ENCODE measurements at regions not wholly inside any gene's neighbourhood (a gene's known extent, or its start where the extent isn't known, plus 50 kb on each side); places are given as distances from the start of the nearest gene placed in this dataset.
A peak's percentile ranks its signal among the peaks of the same experiment; 100 is the strongest.

DNA sequence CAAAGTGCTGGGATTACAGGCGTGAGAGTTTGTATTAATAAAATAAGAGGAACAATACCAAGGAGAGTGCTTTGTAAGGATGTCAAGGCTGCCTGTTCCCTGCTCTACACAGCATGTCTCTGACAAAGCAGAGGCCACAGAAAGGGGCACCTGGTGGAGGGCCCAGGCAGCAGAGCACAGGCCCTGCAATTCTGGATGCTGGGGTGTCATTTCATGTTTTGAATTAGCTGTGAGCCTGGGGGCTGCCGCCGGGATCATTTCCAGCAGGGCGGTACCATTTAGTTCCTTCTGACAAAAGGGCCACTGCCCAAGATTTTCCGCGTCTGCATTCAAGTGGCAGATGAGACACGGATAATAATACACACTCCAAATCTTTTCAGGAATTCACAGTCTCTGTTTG, 396.9 kb downstream of the GADD45G start:
- H3K4me1 ChIP-seq, result peaks cover 51% of the 10 kb centered on the region
- no peak overlapping the region for H3K4me3 ChIP-seq
- H3K9me3 ChIP-seq, result no peaks in the 10 kb centered on the region
- WGBS, result 37% methylated on average over 7 of the region's 7 CpGs
- TF ChIP-seq POLR2AphosphoS5 (IDR thresholded peaks at IDR 0.05), result no peak
- TF ChIP-seq POLR2A (IDR thresholded peaks at IDR 0.05), result no peak
- peak in 1 of 2 donors; percentile 35 for DNase-seq (ENCODE audit: low spot score in 2 of 2)
- no peaks in the 10 kb centered on the region for H3K27me3 ChIP-seq
- no peaks in the 10 kb centered on the region for H3K36me3 ChIP-seq
- no peak overlapping the region for H3K27ac ChIP-seq

DNA sequence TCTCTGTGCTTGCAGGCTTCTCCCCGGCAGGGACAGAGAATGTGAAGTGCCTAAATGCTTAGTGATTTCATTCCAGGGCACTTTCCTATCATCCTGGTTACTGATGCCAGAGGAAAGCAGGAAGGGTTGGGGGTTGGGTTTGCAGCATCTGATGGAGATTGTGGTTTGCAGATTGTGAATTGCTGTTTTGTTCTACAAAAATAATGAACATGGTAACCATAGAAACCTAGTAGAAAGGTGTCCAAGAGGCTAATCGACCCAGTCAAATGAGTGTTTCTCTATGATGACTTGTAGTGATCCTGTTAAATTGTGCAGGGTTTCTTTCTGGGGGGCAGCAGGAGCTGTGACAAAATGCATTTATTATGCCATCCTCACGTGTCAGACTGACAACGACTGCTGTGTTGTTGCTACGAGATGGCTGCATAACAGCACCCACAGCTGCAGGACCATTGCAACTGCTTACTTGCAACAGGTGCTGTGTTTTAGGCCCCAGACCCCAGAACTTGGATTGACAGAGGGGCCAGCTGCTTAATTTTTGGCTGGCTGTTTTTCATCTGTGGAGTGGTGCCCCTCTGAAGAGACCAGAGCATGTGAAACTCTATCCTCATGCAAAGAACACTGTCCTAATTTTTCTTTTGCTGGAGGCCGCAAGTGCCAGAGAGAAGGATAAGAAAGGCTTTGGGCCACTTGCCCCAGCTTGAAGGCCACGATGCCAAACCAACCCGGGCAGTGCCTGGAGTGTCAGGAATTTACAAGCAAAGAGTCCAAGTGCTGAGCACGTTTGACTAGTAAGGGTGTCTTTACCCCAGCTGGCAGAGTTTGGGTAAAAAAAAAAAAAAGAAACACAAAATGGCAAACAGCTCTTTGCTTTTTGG, 397.8 kb downstream of the GADD45G start:
- no peaks in the 10 kb centered on the region for H3K36me3 ChIP-seq
- H3K9me3 ChIP-seq, result no peaks in the 10 kb centered on the region
- DNase-seq (ENCODE audit: low spot score in 2 of 2), result peak in 1 of 2 donors; percentile 67
- no peak for TF ChIP-seq POLR2A (IDR thresholded peaks at IDR 0.05)
- TF ChIP-seq POLR2AphosphoS5 (IDR thresholded peaks at IDR 0.05), result no peak
- TF ChIP-seq EP300 (IDR thresholded peaks at IDR 0.05), result no peak
- TF ChIP-seq, protein P1, sequence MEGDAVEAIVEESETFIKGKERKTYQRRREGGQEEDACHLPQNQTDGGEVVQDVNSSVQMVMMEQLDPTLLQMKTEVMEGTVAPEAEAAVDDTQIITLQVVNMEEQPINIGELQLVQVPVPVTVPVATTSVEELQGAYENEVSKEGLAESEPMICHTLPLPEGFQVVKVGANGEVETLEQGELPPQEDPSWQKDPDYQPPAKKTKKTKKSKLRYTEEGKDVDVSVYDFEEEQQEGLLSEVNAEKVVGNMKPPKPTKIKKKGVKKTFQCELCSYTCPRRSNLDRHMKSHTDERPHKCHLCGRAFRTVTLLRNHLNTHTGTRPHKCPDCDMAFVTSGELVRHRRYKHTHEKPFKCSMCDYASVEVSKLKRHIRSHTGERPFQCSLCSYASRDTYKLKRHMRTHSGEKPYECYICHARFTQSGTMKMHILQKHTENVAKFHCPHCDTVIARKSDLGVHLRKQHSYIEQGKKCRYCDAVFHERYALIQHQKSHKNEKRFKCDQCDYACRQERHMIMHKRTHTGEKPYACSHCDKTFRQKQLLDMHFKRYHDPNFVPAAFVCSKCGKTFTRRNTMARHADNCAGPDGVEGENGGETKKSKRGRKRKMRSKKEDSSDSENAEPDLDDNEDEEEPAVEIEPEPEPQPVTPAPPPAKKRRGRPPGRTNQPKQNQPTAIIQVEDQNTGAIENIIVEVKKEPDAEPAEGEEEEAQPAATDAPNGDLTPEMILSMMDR (IDR thresholded peaks at IDR 0.05), result no peak
- peaks cover 51% of the 10 kb centered on the region for H3K4me1 ChIP-seq
- 32% methylated on average over 9 of the region's 9 CpGs for WGBS
- H3K27me3 ChIP-seq, result no peaks in the 10 kb centered on the region
- H3K27ac ChIP-seq, result peak overlapping the region; percentile 19
- no peak overlapping the region for H3K4me3 ChIP-seq

DNA sequence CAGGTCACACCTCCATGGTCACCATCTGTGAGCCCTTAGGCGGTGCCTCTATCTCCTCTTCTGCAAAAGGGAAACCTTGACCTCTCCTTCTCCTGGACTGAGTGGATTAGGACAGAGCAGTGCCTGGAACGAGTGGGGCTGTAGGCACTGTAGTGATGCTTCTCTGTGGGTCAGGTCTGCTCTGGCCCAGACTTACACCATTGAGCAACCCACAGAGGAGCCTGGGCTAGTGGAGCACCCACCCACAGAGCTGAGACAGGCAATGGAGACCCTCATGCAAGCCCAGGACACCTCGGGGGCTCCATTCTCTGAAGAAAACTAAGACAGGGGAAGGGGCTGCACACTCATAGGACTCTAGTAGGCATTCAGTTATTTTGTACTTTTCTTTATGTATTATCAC, 400.6 kb downstream of the GADD45G start:
- no peaks in the 10 kb centered on the region for H3K27me3 ChIP-seq
- DNase-seq (ENCODE audit: low spot score in 2 of 2), result peak in 1 of 2 donors; percentile 50
- no peaks in the 10 kb centered on the region for H3K9me3 ChIP-seq
- WGBS, result 95% methylated on average over 3 of the region's 3 CpGs
- no peak overlapping the region for H3K4me3 ChIP-seq
- no peak overlapping the region for H3K27ac ChIP-seq
- H3K36me3 ChIP-seq, result no peaks in the 10 kb centered on the region
- peaks cover 28% of the 10 kb centered on the region for H3K4me1 ChIP-seq
- TF ChIP-seq, protein P1 (IDR thresholded peaks at IDR 0.05), result no peak
- TF ChIP-seq EP300 (IDR thresholded peaks at IDR 0.05) (no peak), POLR2AphosphoS5 (IDR thresholded peaks at IDR 0.05) (no peak), POLR2A (IDR thresholded peaks at IDR 0.05) (no peak)

DNA sequence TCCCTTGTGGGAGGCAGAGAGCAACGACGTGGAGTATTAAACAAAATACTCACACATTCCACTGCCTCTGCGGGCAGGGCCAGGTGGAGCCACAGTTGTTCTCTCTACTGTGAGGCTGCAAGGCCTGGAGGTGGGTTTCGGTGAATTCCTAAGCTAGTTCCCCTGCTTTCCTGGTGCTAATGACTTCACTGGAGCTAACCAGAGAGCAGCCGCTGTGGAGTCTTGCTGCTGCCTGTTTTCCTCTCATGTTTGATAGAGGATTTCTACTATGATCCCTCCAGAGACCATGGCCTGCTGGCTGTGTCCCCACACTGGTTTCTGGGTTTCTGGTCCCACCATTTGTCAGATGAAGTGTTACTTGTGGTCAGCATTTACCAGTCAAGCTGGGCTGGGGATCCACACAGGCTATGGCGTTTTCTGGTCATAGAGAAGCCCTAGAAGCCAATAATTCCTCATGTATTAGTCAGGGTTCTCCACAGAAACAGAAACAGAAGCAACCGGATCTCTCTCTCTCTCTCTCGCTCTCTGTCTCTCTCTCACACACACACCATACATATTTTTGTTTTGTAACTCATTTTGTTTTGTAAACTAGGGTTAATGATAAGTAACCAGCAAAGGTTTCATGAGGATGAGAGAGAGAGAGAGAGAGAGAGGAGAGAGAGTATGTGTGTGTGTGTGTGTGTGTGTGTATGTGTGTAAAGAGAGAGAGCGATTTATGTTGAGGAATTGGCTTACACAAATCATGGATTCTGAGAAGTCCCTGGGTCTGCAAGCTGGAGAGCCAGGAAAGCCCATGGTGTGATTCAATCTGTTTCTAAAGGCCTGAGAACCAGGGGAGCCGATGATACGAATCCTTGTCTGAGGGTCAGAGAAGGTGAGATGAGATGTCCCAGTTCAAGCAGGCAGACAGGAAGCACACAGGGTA, 403.0 kb downstream of the GADD45G start:
- H3K27ac ChIP-seq, result no peak overlapping the region
- H3K9me3 ChIP-seq, result no peaks in the 10 kb centered on the region
- WGBS, result 77% methylated on average over 11 of the region's 11 CpGs
- DNase-seq (ENCODE audit: low spot score in 2 of 2), result peak in 1 of 2 donors; percentile 45
- no peaks in the 10 kb centered on the region for H3K27me3 ChIP-seq
- no peaks in the 10 kb centered on the region for H3K36me3 ChIP-seq
- peaks cover 8% of the 10 kb centered on the region for H3K4me1 ChIP-seq
- no peak overlapping the region for H3K4me3 ChIP-seq
- TF ChIP-seq EP300 (IDR thresholded peaks at IDR 0.05), result no peak

DNA sequence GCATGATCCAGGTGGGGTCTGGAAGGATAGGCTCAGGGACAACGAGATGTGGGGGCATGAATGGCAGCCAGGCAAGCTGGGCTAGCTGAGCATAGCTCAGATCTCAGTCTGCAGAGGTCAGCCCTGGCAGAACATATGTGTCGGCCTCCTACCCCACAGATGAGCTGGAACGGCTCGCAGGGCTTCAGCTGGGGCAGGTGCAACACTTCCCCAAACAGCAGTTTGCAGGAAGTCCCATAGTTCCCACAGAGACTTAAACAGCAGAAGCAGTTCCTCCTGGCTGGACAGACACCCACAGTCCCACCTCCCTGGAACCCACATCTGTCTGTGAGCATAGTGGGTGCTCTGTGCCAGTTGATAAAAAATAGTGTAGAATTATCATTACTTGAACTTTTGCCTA, 404.6 kb downstream of the GADD45G start:
- H3K9me3 ChIP-seq, result no peaks in the 10 kb centered on the region
- H3K36me3 ChIP-seq, result no peaks in the 10 kb centered on the region
- H3K27ac ChIP-seq, result no peak overlapping the region
- no peaks in the 10 kb centered on the region for H3K27me3 ChIP-seq
- H3K4me1 ChIP-seq, result peaks cover 6% of the 10 kb centered on the region
- DNase-seq (ENCODE audit: low spot score in 2 of 2), result peak in 1 of 2 donors; percentile 58
- H3K4me3 ChIP-seq, result no peak overlapping the region
- WGBS, result 80% methylated on average over 4 of the region's 4 CpGs
- TF ChIP-seq POLR2A (IDR thresholded peaks at IDR 0.05), result no peak
- TF ChIP-seq, protein P1 (IDR thresholded peaks at IDR 0.05), result no peak
- TF ChIP-seq EP300 (IDR thresholded peaks at IDR 0.05), result no peak
- no peak for TF ChIP-seq POLR2AphosphoS5 (IDR thresholded peaks at IDR 0.05)

DNA sequence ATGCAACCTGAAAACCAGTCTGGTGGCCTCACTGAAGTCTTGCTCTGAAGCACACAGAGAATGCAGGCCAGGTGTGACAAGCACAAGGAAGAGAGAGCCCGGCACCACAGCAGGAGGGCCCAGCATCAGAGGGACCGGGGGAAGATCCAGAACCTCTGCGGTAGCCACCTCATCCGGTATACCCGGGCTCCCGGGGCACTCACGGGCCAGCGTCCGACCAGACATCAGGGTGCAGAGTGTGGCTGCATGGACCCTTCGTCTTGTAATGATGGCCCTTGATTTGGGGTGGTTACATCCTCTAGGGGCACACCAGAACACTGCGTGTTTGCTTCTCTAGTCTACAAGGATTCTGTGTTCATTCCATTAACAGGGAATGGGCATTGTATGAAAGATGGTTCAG, 406.0 kb downstream of the GADD45G start:
- Histone ChIP-seq H3K36me3 (no peaks in the 10 kb centered on the region), H3K9me3 (no peaks in the 10 kb centered on the region), H3K27me3 (no peaks in the 10 kb centered on the region), H3K27ac (no peak overlapping the region), H3K4me1 (peaks cover 13% of the 10 kb centered on the region), H3K4me3 (no peak overlapping the region)
- peak in 1 of 2 donors; percentile 31 for DNase-seq (ENCODE audit: low spot score in 2 of 2)
- 93% methylated on average over 10 of the region's 11 CpGs for WGBS
- TF ChIP-seq, protein P1 (IDR thresholded peaks at IDR 0.05), result no peak
- TF ChIP-seq POLR2A (IDR thresholded peaks at IDR 0.05) (no peak), EP300 (IDR thresholded peaks at IDR 0.05) (no peak), POLR2AphosphoS5 (IDR thresholded peaks at IDR 0.05) (no peak)

All from suprapubic skin (tissue), 4 donors.